K562 (cell line): ENCODE measurements at regions not wholly inside any gene's neighbourhood (a gene's known extent, or its start where the extent isn't known, plus 50 kb on each side); places are given as distances from the start of the nearest gene placed in this dataset.

Experiments
- CLOCK ChIP-seq: fragments of 250-450 bp; sonication (Bioruptor Pico); IDR thresholded peaks from 2 replicates; pipeline ENCODE4 v1.4.0; 2020; ENCODE audit warnings: mild to moderate bottlenecking, moderate library complexity, borderline replicate concordance
- CTCF ChIP-seq, 3 experiments: IDR thresholded peaks in 2 of 3; conservative IDR thresholded peaks in 1 of 3; 2 replicates each; pipeline ENCODE4 v1.5.1; 2011 to 2012; ENCODE audit warnings: low read length in 3 of 3, mild to moderate bottlenecking in 3 of 3, control low read depth in 2 of 3, improper control_type of control experiment in 1 of 3, inconsistent platforms in 1 of 3, low read depth in 1 of 3, mixed read lengths in 1 of 3, moderate library complexity in 1 of 3; ENCODE audit not compliant: insufficient read depth in 2 of 3
- FOXA3 ChIP-seq, 2 experiments: fragments of 450-650 bp in 1 of 2; sonication (generic) in 1 of 2; formaldehyde crosslinking; IDR thresholded peaks in 1 of 2; conservative IDR thresholded peaks in 1 of 2; 2 replicates each; pipeline versions ENCODE4 v1.4.0 to v1.8.0; 2020 to 2022; ENCODE audit warnings: mild to moderate bottlenecking in 2 of 2, missing genetic modification reagents in 1 of 2
- GABPA ChIP-seq: fragments of 200-800 bp; sonication (Bioruptor generic); conservative IDR thresholded peaks from 2 replicates; pipeline ENCODE4 v1.6.1; 2016; ENCODE audit warnings: low read depth, missing genetic modification characterization, missing compliant biosample characterization
- GATA2 ChIP-seq: sonication (generic); formaldehyde crosslinking; IDR thresholded peaks from 2 replicates; pipeline ENCODE4 v1.4.0; 2020; ENCODE audit warnings: mild to moderate bottlenecking, missing genetic modification reagents
- HDAC3 ChIP-seq: fragments of 450-650 bp; IDR thresholded peaks from 2 replicates; pipeline ENCODE4 v1.6.1; 2018; ENCODE audit warnings: borderline replicate concordance, mild to moderate bottlenecking, moderate library complexity; ENCODE audit not compliant: partially characterized antibody
- HMG20A ChIP-seq: fragments of 450-650 bp; formaldehyde crosslinking; conservative IDR thresholded peaks from 2 replicates; pipeline ENCODE4 v1.4.0; 2020; ENCODE audit warnings: mild to moderate bottlenecking, mixed read lengths
- TAF1 ChIP-seq: IDR thresholded peaks from 2 replicates; pipeline ENCODE4 v1.6.1; 2011; ENCODE audit warnings: mild to moderate bottlenecking, low read length, moderate library complexity; ENCODE audit not compliant: insufficient read depth, control insufficient read depth, severe bottlenecking; ENCODE audit errors: extremely low read depth
- YY1 ChIP-seq, 3 experiments: IDR thresholded peaks; 2 replicates each; pipeline ENCODE4 v1.6.1; 2011; ENCODE audit warnings: low read length in 2 of 3, mild to moderate bottlenecking in 2 of 3, moderate library complexity in 2 of 3, borderline replicate concordance in 1 of 3, control low read depth in 1 of 3, low read depth in 1 of 3; ENCODE audit not compliant: insufficient read depth in 3 of 3, insufficient replicate concordance in 2 of 3, control insufficient read depth in 1 of 3, insufficient read length in 1 of 3; ENCODE audit errors: extremely low read depth in 1 of 3
- ZNF384 ChIP-seq: IDR thresholded peaks from 2 replicates; pipeline ENCODE4 v1.6.1; 2012; ENCODE audit warnings: low read depth, low read length, improper control_type of control experiment

GRCh38 chr1:82879701-82880305 is 1079.1 kb downstream of the ADGRL2 start:
- no peak for TF ChIP-seq ZNF384
- TF ChIP-seq YY1 (IDR thresholded peaks at IDR 0.05; ENCODE audit: borderline replicate concordance in 1 of 3, control insufficient read depth in 1 of 3, extremely low read depth in 1 of 3, insufficient read depth in 3 of 3, insufficient read length in 1 of 3, insufficient replicate concordance in 2 of 3, low read depth in 1 of 3, low read length in 2 of 3): no peak
- TF ChIP-seq CLOCK (CRISPR knock-in tag): no peak
- no peak for TF ChIP-seq FOXA3 (CRISPR knock-in tag; conservative IDR thresholded peaks at IDR 0.05 in 1 of 2, IDR thresholded peaks at IDR 0.05 in 1 of 2)
- TF ChIP-seq GATA2 (CRISPR knock-in tag): no peak
- no peak for TF ChIP-seq HMG20A (CRISPR knock-in tag)
- no peak for TF ChIP-seq GABPA
- no peak for TF ChIP-seq CTCF (IDR thresholded peaks at IDR 0.05 in 2 of 3, conservative IDR thresholded peaks at IDR 0.05 in 1 of 3; ENCODE audit: insufficient read depth in 2 of 3, low read depth in 1 of 3, low read length in 3 of 3)
- TF ChIP-seq HDAC3: no peak
- TF ChIP-seq TAF1: no peak
